Spinal cord (tissue), 9 donors: ENCODE measurements at regions not wholly inside any gene's neighbourhood (a gene's known extent, or its start where the extent isn't known, plus 50 kb on each side); places are given as distances from the start of the nearest gene placed in this dataset.
A peak's percentile ranks its signal among the peaks of the same experiment; 100 is the strongest.

Experiments used
- DNase-seq, 6 donors: peaks; one replicate each; pipeline versions ENCODE4 v3.0.0 to v3.0.0-alpha.2; 2013 to 2015; ENCODE audit warnings: low spot score in 6 of 6, low read depth in 4 of 6
- H3K27ac ChIP-seq: one replicate; pipeline ENCODE4 v1.5.1; 2013; ENCODE audit warnings: low read depth, low read length, control low read depth
- H3K27me3 ChIP-seq: one replicate; pipeline ENCODE4 v1.6.1; 2013; ENCODE audit warnings: low read length; ENCODE audit not compliant: control insufficient read depth, insufficient read depth
- H3K36me3 ChIP-seq: one replicate; pipeline ENCODE4 v1.6.1; 2013; ENCODE audit warnings: low read length; ENCODE audit not compliant: control insufficient read depth, insufficient read depth
- H3K4me1 ChIP-seq: one replicate; pipeline ENCODE4 v1.6.1; 2013; ENCODE audit warnings: low read length; ENCODE audit not compliant: control insufficient read depth, insufficient read depth
- H3K4me3 ChIP-seq: one replicate; pipeline ENCODE4 v1.5.1; 2013; ENCODE audit warnings: low read depth, low read length, control low read depth
- H3K9me3 ChIP-seq: one replicate; pipeline ENCODE4 v1.6.1; 2013; ENCODE audit warnings: low read length; ENCODE audit not compliant: control insufficient read depth, insufficient read depth
- WGBS: methylation state at CpG from one replicate; pipeline ENCODE4 v1.1.5; 2013; ENCODE audit warnings: missing lambda C conversion rate; ENCODE audit not compliant: insufficient coverage; 5-methylcytosine and 5-hydroxymethylcytosine counted together
- donor health status: healthy.

GRCh38 chr1:213891989-213892902, 95.5 kb upstream of the PROX1 start:
- DNase-seq = peak in 1 of 6 donors; percentile 15
- Histone ChIP-seq H3K27ac (no peak overlapping the region), H3K36me3 (no peaks in the 10 kb centered on the region), H3K4me1 (no peaks in the 10 kb centered on the region), H3K9me3 (no peaks in the 10 kb centered on the region), H3K27me3 (no peaks in the 10 kb centered on the region), H3K4me3 (no peak overlapping the region)
- WGBS = 100% methylated on average over 2 of the region's 6 CpGs

GRCh38 chr1:213898684-213899083, 89.1 kb upstream of the PROX1 start:
- Histone ChIP-seq H3K27ac (no peak overlapping the region), H3K9me3 (no peaks in the 10 kb centered on the region), H3K4me1 (no peaks in the 10 kb centered on the region), H3K36me3 (no peaks in the 10 kb centered on the region), H3K4me3 (no peak overlapping the region), H3K27me3 (no peaks in the 10 kb centered on the region)
- no CpG with 5 or more reads among the region's 4 CpGs for WGBS
- DNase-seq = no peak

GRCh38 chr1:213899413-213899812, 88.4 kb upstream of the PROX1 start:
- Histone ChIP-seq H3K36me3 (no peaks in the 10 kb centered on the region), H3K9me3 (no peaks in the 10 kb centered on the region), H3K27me3 (no peaks in the 10 kb centered on the region), H3K27ac (no peak overlapping the region), H3K4me1 (no peaks in the 10 kb centered on the region), H3K4me3 (no peak overlapping the region)
- 92% methylated on average over 2 of the region's 4 CpGs for WGBS
- no peak for DNase-seq

GRCh38 chr1:213905344-213905743, 82.4 kb upstream of the PROX1 start:
- no peaks in the 10 kb centered on the region for H3K27me3 ChIP-seq
- no peak overlapping the region for H3K27ac ChIP-seq
- DNase-seq = peak in 4 of 6 donors; percentile 14 to 76 (median 40)
- peaks cover 8% of the 10 kb centered on the region for H3K4me1 ChIP-seq
- no peak overlapping the region for H3K4me3 ChIP-seq
- 41% methylated on average over 13 of the region's 13 CpGs for WGBS
- no peaks in the 10 kb centered on the region for H3K36me3 ChIP-seq
- H3K9me3 ChIP-seq = no peaks in the 10 kb centered on the region

- Histone ChIP-seq H3K9me3 (no peaks in the 10 kb centered on the region), H3K4me1 (peaks cover 8% of the 10 kb centered on the region), H3K4me3 (no peak overlapping the region), H3K36me3 (no peaks in the 10 kb centered on the region), H3K27me3 (no peaks in the 10 kb centered on the region), H3K27ac (no peak overlapping the region)
- no peak for DNase-seq
- 100% methylated on average over 2 of the region's 4 CpGs for WGBS
Observed at GRCh38 chr1:213908521-213908920, 79.3 kb upstream of the PROX1 start.

- Histone ChIP-seq H3K27ac (no peak overlapping the region), H3K36me3 (no peaks in the 10 kb centered on the region), H3K4me1 (no peaks in the 10 kb centered on the region), H3K4me3 (no peak overlapping the region), H3K9me3 (no peaks in the 10 kb centered on the region), H3K27me3 (no peaks in the 10 kb centered on the region)
- peak in 3 of 6 donors; percentile 13 to 82 (median 14) for DNase-seq
- WGBS = 54% methylated on average over 4 of the region's 6 CpGs
Observed at GRCh38 chr1:213914392-213914791, 73.4 kb upstream of the PROX1 start.

- WGBS = no CpG with 5 or more reads among the region's 2 CpGs
- H3K27ac ChIP-seq = no peak overlapping the region
- no peaks in the 10 kb centered on the region for H3K4me1 ChIP-seq
- peaks cover 2% of the 10 kb centered on the region for H3K9me3 ChIP-seq
- no peaks in the 10 kb centered on the region for H3K36me3 ChIP-seq
- no peak for DNase-seq
- H3K4me3 ChIP-seq = no peak overlapping the region
- H3K27me3 ChIP-seq = no peaks in the 10 kb centered on the region
Observed at GRCh38 chr1:213921311-213921710, 66.5 kb upstream of the PROX1 start.

GRCh38 chr1:213921712-213922111, 66.1 kb upstream of the PROX1 start:
- no peaks in the 10 kb centered on the region for H3K36me3 ChIP-seq
- WGBS = 81% methylated on average over 4 of the region's 5 CpGs
- no peaks in the 10 kb centered on the region for H3K4me1 ChIP-seq
- H3K4me3 ChIP-seq = no peak overlapping the region
- peaks cover 2% of the 10 kb centered on the region for H3K9me3 ChIP-seq
- H3K27me3 ChIP-seq = no peaks in the 10 kb centered on the region
- no peak overlapping the region for H3K27ac ChIP-seq
- DNase-seq = no peak

GRCh38 chr1:213925531-213926182, 62.1 kb upstream of the PROX1 start:
- peak in 1 of 6 donors; percentile 54 for DNase-seq
- Histone ChIP-seq H3K4me3 (no peak overlapping the region), H3K27ac (no peak overlapping the region), H3K4me1 (no peaks in the 10 kb centered on the region), H3K27me3 (no peaks in the 10 kb centered on the region), H3K36me3 (no peaks in the 10 kb centered on the region), H3K9me3 (peaks cover 2% of the 10 kb centered on the region)
- WGBS = 76% methylated on average over 3 of the region's 6 CpGs
